CD8-positive, alpha-beta memory T cell (primary cell): ENCODE measurements at regions not wholly inside any gene's neighbourhood (a gene's known extent, or its start where the extent isn't known, plus 50 kb on each side); places are given as distances from the start of the nearest gene placed in this dataset.
"Not testable (repeated sequence)": the region's sequence is repeated elsewhere in the genome, so short reads cannot be mapped to it uniquely, and the experiment has no call there.

Source experiments
- CTCF ChIA-PET: fragments of 350-600 bp; sonication (Branson Sonifier 250); formaldehyde crosslinking; loops from one replicate; lab custom pipeline; 2021; ENCODE audit warnings: antibody characterized with exemption; lab: Charles Lee
- POLR2A ChIA-PET: fragments of 350-600 bp; sonication (Branson Sonifier 250); formaldehyde crosslinking; loops from one replicate; lab custom pipeline; 2021; ENCODE audit warnings: antibody characterized with exemption; lab: Charles Lee
- DNase-seq, 5 donors: peaks; one replicate each; pipeline versions ENCODE4 v3.0.0 to v3.0.0-alpha.2; 2020 to 2022; ENCODE audit warnings: mixed read lengths in 1 of 5
- H3K27ac ChIP-seq: one replicate; pipeline ENCODE4 v1.7.0; 2013; ENCODE audit warnings: low read depth, mild to moderate bottlenecking, low read length, moderate library complexity
- H3K27me3 ChIP-seq: 2 replicates; pipeline ENCODE4 v1.7.0; 2013; ENCODE audit warnings: low read length, mild to moderate bottlenecking; ENCODE audit not compliant: insufficient read depth, poor library complexity, severe bottlenecking
- H3K36me3 ChIP-seq: 2 replicates; pipeline ENCODE4 v1.7.0; 2013; ENCODE audit warnings: mild to moderate bottlenecking, low read length, moderate library complexity; ENCODE audit not compliant: insufficient read depth
- H3K4me1 ChIP-seq: 2 replicates; pipeline ENCODE4 v1.7.0; 2013; ENCODE audit warnings: mild to moderate bottlenecking, low read length, moderate library complexity; ENCODE audit not compliant: insufficient read depth
- H3K4me3 ChIP-seq: 2 replicates; pipeline ENCODE4 v1.7.0; 2013; ENCODE audit warnings: mild to moderate bottlenecking, low read length
- H3K9me3 ChIP-seq: 2 replicates; pipeline ENCODE4 v1.7.0; 2013; ENCODE audit warnings: mild to moderate bottlenecking, low read length
- H3K27ac Mint-ChIP-seq, 8 donors: one replicate each; pipeline ENCODE4 v1.8.0; 2020 to 2021; ENCODE audit warnings: mixed read lengths in 8 of 8, mild to moderate bottlenecking in 6 of 8, inconsistent platforms in 3 of 8, moderate library complexity in 3 of 8
- H3K27me3 Mint-ChIP-seq, 2 donors: one replicate each; pipeline ENCODE4 v1.8.0; 2020 to 2021; ENCODE audit warnings: mixed read lengths in 2 of 2, mild to moderate bottlenecking in 1 of 2, moderate library complexity in 1 of 2
- H3K36me3 Mint-ChIP-seq, 3 donors: one replicate each; pipeline ENCODE4 v1.8.0; 2020 to 2021; ENCODE audit warnings: mixed read lengths in 3 of 3, inconsistent platforms in 1 of 3, mild to moderate bottlenecking in 1 of 3
- H3K4me1 Mint-ChIP-seq, 3 donors: one replicate each; pipeline ENCODE4 v1.8.0; 2020 to 2021; ENCODE audit warnings: mixed read lengths in 3 of 3, inconsistent platforms in 1 of 3, mild to moderate bottlenecking in 1 of 3
- H3K4me3 Mint-ChIP-seq, 7 donors: one replicate each; pipeline ENCODE4 v1.8.0; 2020 to 2021; ENCODE audit warnings: mixed read lengths in 7 of 7, mild to moderate bottlenecking in 6 of 7, moderate library complexity in 4 of 7, inconsistent platforms in 2 of 7
- H3K9me3 Mint-ChIP-seq, 5 donors: one replicate each; pipeline ENCODE4 v1.8.0; 2020 to 2022; ENCODE audit warnings: mixed read lengths in 5 of 5, mild to moderate bottlenecking in 3 of 5, moderate library complexity in 2 of 5, inconsistent platforms in 1 of 5

DNA sequence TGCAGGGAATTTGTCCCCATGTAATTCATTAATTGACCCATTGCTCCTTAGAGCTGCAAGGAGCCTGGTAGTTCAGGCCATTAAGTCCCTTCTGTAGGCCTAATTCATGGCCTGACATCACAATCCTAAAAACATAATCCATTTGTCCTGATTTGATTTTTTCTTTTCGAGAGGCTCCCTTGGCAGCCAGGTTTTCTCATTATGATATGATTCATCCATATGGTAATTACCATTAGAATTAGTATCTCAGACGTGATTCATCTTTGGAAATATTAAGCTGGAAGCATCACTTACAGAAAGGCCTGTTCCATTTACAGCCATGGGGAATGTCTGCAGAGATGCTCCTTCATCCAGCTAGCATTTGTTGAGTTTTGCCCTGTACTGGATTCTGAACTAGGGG, 128.5 kb downstream of the PLCE1 start:
- Mint-ChIP-seq H3K36me3 (no peaks in the 10 kb centered on the region), H3K9me3 (peaks cover 0 to 2% (median 0%) of the 10 kb centered on the region in 5 donors), H3K4me3 (no peak overlapping the region), H3K4me1 (no peaks in the 10 kb centered on the region), H3K27me3 (no peaks in the 10 kb centered on the region), H3K27ac (no peak overlapping the region)
- Histone ChIP-seq H3K27me3 (no peaks in the 10 kb centered on the region), H3K4me3 (no peak overlapping the region), H3K27ac (no peak overlapping the region), H3K4me1 (no peaks in the 10 kb centered on the region), H3K36me3 (no peaks in the 10 kb centered on the region), H3K9me3 (no peaks in the 10 kb centered on the region)
- ChIA-PET POLR2A (interaction anchor here (0.5 kb wide), 1 partner anchor 43 kb away, joined by 3 read pairs; no protein-coding TSS in a partner anchor), CTCF (no interaction called here)
- DNase-seq: no peak

DNA sequence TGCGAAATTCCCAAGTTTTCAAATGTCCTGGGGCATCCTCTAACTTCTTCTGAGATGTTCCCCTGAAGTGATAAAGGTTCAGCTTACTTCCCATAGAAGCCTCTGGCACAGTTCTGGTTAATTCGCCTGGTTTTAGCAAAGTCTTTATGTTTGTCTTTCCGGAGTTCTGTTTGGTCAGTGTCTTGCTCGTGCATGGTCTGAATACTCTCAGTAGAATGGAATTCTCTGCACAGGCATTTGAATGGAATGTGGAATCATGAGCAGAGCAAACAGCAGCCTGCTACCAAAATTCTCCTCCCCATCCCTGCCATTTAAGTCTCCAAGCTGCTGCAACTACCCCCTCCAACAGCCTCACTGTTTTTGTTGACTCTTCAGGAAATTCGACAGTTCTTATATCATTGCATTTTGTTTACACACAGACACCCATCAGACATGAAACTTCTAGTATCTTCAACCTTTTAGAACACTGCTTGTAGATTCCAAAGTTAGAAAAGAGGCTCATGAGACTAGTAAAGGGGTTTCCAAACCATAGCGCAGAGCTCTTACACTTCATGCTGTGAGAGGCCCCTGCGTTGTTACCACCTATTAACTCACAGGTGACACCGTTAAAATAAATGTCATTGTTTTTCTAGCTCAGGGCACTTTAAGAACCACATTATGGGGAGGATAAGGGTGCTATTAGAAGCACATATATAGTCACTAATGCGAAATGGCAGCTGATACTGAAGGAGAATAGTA, 129.7 kb downstream of the PLCE1 start:
- Mint-ChIP-seq H3K27me3 (peaks cover 0 to 1% of the 10 kb centered on the region in 2 donors), H3K36me3 (no peaks in the 10 kb centered on the region), H3K9me3 (peaks cover 0 to 2% (median 0%) of the 10 kb centered on the region in 5 donors), H3K4me1 (no peaks in the 10 kb centered on the region), H3K4me3 (no peak overlapping the region), H3K27ac (peak overlapping the region in 1 of 8 donors; percentile 10)
- no peaks in the 10 kb centered on the region for H3K9me3 ChIP-seq
- H3K4me3 ChIP-seq: no peak overlapping the region
- H3K4me1 ChIP-seq: no peaks in the 10 kb centered on the region
- CTCF ChIA-PET: no interaction called here
- no peak for DNase-seq
- no peak overlapping the region for H3K27ac ChIP-seq
- H3K27me3 ChIP-seq: no peaks in the 10 kb centered on the region
- POLR2A ChIA-PET: no interaction called here
- no peaks in the 10 kb centered on the region for H3K36me3 ChIP-seq

DNA sequence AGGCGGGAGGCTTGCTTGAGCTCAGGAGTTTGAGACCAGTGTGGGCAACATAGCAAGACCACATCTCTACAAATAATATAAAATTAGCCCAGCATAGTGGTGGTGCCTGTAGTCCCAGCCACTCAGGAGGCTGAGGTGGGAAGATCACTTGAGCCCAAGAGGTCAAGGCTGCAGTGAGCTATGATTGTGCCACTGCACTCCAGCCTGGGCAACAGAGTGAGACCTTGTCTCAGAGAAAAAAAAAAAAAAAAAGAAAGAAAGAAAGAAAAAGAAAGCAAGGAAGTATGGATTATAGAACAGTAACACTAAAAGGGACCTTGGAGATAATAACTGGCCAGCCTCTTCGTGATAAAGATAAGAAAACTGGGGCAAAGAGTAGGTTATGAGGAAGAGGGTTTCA, 130.4 kb downstream of the PLCE1 start:
- H3K27me3 Mint-ChIP-seq, H3K27me3 ChIP-seq, H3K27ac Mint-ChIP-seq, H3K4me1 ChIP-seq, H3K36me3 ChIP-seq, H3K4me3 ChIP-seq, H3K27ac ChIP-seq, CTCF ChIA-PET, DNase-seq, H3K4me1 Mint-ChIP-seq, POLR2A ChIA-PET, H3K9me3 ChIP-seq, H3K9me3 Mint-ChIP-seq, H3K4me3 Mint-ChIP-seq, H3K36me3 Mint-ChIP-seq: not testable (repeated sequence)

DNA sequence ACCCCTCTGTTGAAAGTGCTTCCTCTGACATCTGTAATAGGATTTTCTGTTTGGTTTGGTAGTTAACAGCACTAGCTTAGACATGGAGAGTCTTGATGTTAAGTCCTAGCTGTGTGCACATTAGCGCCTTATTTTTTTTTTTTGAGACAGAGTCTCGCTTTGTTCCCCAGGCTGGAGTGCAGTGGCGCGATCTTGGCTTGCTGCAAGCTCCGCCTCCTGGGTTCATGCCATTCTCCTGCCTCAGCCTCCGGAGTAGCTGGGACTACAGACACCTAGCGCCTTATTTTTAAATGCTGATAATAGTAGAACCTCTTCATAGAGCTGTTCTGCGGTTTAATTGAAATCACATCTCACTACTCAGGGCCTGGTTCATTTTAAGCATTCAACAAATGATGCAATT, 131.5 kb downstream of the PLCE1 start:
- H3K9me3 ChIP-seq, POLR2A ChIA-PET, H3K9me3 Mint-ChIP-seq, H3K27ac ChIP-seq, H3K36me3 Mint-ChIP-seq, H3K4me1 ChIP-seq, CTCF ChIA-PET, H3K4me1 Mint-ChIP-seq, H3K27ac Mint-ChIP-seq, H3K27me3 Mint-ChIP-seq, DNase-seq, H3K36me3 ChIP-seq, H3K4me3 ChIP-seq, H3K4me3 Mint-ChIP-seq, H3K27me3 ChIP-seq: not testable (repeated sequence)

DNA sequence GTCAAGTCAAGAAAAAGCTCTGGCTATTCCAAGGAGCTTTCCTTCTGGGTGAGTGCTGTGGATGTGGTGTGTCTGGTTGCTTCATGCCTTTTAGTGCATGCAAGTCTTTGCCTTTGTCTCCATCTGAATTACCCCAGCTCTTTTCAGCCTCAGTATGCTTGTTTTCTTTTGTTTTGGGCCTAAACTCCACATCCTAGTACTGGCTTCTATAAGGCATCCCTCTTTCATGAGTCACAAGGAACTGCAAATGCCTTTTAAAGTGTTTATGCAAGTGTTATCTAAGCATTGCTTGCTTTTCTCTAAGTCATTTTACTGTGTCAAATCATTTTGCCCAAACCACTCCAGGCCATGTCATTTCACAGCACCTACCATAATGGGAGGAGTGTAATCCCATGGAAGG, 132.1 kb downstream of the PLCE1 start:
- ChIA-PET POLR2A (no interaction called here), CTCF (no interaction called here)
- Mint-ChIP-seq H3K4me1 (no peaks in the 10 kb centered on the region), H3K4me3 (no peak overlapping the region), H3K9me3 (no peaks in the 10 kb centered on the region), H3K36me3 (no peaks in the 10 kb centered on the region), H3K27ac (no peak overlapping the region), H3K27me3 (peaks cover 1 to 5% of the 10 kb centered on the region in 2 donors)
- H3K9me3 ChIP-seq: no peaks in the 10 kb centered on the region
- no peaks in the 10 kb centered on the region for H3K4me1 ChIP-seq
- H3K27me3 ChIP-seq: no peaks in the 10 kb centered on the region
- H3K27ac ChIP-seq: no peak overlapping the region
- no peak for DNase-seq
- H3K36me3 ChIP-seq: no peaks in the 10 kb centered on the region
- no peak overlapping the region for H3K4me3 ChIP-seq

DNA sequence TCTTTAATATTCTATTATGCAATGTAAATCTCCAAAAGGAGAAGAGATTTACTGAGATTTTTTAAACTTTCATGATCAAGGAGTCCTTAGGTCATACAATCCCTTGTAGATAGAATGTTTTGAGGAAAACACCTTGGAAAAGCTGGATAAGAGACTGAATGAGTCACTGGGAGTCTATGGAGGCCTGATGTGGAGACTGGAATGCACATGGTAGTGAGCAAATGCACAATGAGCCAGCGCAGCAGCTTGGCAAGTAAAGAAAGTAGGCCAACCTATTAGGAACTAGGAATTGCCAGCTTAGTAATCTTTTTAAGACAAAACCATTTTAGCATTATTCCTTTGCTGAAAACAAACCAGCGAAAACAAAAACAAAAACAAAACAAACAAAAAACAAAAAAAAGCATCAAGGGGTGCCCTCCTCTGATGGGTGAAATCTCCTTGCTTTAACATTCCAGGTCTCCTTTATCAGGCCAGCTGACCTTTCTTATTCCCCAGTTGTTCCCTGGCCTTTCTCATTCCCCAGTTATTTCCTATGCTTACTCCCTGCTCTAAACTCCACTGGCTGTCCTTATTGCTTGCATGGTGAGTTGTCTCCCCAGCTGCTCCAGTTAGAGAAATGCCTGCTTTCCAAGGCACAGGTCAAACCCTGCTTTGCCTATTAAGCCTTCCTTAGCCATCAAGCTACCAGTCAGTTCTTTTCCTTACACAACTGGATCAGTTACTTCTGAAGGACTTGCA, 135.8 kb downstream of the PLCE1 start:
- CTCF ChIA-PET: no interaction called here

DNA sequence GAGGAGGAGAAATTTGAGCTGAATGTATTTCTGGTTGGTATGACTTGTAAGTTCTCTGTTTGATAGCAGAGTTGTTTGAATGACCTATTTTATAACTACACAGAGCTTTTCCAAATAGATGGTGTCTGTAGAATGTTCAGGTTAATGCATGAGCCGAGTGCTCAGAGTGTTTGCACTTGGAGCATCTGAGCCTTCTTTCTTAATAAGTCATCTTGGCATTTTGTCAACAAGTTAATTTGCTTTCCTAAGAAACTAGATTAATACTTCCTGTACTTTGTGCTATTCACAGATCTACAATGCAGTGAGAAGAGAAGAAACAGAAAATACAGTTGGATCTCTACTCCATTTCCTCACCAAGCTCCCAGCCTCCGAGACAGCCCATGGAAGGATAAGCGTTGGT, 138.2 kb downstream of the PLCE1 start:
- H3K27ac ChIP-seq: no peak overlapping the region
- CTCF ChIA-PET: no interaction called here
- no peak overlapping the region for H3K4me3 ChIP-seq
- H3K9me3 ChIP-seq: no peaks in the 10 kb centered on the region
- POLR2A ChIA-PET: no interaction called here
- no peaks in the 10 kb centered on the region for H3K27me3 ChIP-seq
- Mint-ChIP-seq H3K4me3 (no peak overlapping the region), H3K4me1 (no peaks in the 10 kb centered on the region), H3K27me3 (peaks cover 5 to 7% of the 10 kb centered on the region in 2 donors), H3K27ac (no peak overlapping the region), H3K36me3 (no peaks in the 10 kb centered on the region), H3K9me3 (peaks cover 0 to 4% (median 0%) of the 10 kb centered on the region in 5 donors)
- no peaks in the 10 kb centered on the region for H3K4me1 ChIP-seq
- DNase-seq: no peak
- no peaks in the 10 kb centered on the region for H3K36me3 ChIP-seq

More for the DNA sequence above, 135.8 kb downstream of the PLCE1 start:
- Mint-ChIP-seq H3K27me3 (peaks cover 5 to 7% of the 10 kb centered on the region in 2 donors), H3K9me3 (peaks cover 0 to 4% (median 0%) of the 10 kb centered on the region in 5 donors), H3K4me3 (no peak overlapping the region), H3K36me3 (no peaks in the 10 kb centered on the region), H3K27ac (no peak overlapping the region), H3K4me1 (no peaks in the 10 kb centered on the region)
- no peaks in the 10 kb centered on the region for H3K9me3 ChIP-seq
- H3K36me3 ChIP-seq: no peaks in the 10 kb centered on the region
- H3K4me1 ChIP-seq: no peaks in the 10 kb centered on the region
- H3K27ac ChIP-seq: no peak overlapping the region
- POLR2A ChIA-PET: no interaction called here
- no peaks in the 10 kb centered on the region for H3K27me3 ChIP-seq
- DNase-seq: no peak
- no peak overlapping the region for H3K4me3 ChIP-seq

DNA sequence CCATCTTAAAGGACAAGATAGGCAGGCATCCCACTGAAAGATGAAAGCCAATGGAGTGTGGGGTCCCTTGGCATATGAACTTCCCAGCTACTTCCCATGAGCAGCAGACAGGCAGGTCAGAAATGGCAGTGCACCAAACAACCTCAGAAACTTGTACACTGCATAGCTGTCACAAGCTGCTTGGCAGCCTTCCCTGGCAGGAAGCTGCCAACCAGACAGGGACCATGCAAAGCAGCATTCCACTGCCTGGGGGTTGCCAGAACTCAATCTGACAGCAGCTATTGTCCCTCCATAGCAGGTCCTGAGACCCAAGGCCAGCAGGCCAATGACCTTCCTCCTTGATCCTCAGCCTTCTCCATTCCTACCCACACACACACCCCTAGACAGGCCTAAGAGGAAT, 139.5 kb downstream of the PLCE1 start:
- POLR2A ChIA-PET: no interaction called here
- Histone ChIP-seq H3K4me3 (no peak overlapping the region), H3K27ac (no peak overlapping the region), H3K27me3 (no peaks in the 10 kb centered on the region), H3K4me1 (no peaks in the 10 kb centered on the region), H3K9me3 (no peaks in the 10 kb centered on the region), H3K36me3 (no peaks in the 10 kb centered on the region)
- Mint-ChIP-seq H3K27me3 (peaks cover 5 to 9% of the 10 kb centered on the region in 2 donors), H3K4me1 (no peaks in the 10 kb centered on the region), H3K36me3 (no peaks in the 10 kb centered on the region), H3K9me3 (peaks cover 0 to 4% (median 0%) of the 10 kb centered on the region in 5 donors), H3K4me3 (no peak overlapping the region), H3K27ac (no peak overlapping the region)
- DNase-seq: no peak
- CTCF ChIA-PET: no interaction called here
